ENCODE measurements at regions not wholly inside any gene's neighbourhood (a gene's known extent, or its start where the extent isn't known, plus 50 kb on each side); places are given as distances from the start of the nearest gene placed in this dataset.

DNA sequence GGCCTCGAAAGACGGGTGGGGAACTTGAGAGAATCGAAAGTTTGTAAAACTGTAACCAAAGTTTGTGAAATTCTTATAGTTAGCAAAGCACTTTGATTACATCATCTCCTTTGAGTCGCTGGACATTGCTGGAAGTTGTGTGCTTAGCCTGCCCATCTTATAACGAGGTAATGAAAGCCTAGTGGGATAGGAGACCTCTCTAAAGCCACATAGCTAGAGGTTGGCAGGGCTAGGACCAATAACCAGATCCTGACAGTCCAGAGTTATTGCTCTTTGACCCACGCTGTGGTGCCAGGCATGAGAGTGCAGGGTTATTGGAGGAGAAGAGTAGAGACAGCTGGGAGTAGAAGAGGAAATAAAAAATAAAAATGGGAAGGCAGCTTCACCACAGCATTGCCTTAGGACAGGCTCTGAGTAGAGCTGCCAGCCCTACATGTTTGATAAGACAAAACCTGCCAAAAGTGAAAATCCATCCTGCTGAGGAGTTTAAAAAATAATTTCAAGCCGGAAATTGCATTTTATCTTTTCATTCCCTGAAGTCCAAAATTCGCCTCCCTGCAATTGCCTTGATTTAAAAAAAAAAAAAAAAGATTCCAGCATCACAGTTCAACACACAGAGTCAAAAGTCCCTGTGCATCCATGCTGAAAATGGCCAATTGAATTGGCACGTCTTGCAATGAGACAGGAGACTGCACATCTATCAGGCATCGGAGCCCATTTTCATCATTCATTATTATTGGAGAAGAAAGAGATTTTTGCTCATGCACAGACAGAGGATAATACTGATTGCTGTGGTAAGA, 225.5 kb upstream of the POU2AF2 start:
- 44 to 50% methylated on average over 10 of the region's 10 CpGs for WGBS, 2 donors
- TF ChIP-seq, protein P1, sequence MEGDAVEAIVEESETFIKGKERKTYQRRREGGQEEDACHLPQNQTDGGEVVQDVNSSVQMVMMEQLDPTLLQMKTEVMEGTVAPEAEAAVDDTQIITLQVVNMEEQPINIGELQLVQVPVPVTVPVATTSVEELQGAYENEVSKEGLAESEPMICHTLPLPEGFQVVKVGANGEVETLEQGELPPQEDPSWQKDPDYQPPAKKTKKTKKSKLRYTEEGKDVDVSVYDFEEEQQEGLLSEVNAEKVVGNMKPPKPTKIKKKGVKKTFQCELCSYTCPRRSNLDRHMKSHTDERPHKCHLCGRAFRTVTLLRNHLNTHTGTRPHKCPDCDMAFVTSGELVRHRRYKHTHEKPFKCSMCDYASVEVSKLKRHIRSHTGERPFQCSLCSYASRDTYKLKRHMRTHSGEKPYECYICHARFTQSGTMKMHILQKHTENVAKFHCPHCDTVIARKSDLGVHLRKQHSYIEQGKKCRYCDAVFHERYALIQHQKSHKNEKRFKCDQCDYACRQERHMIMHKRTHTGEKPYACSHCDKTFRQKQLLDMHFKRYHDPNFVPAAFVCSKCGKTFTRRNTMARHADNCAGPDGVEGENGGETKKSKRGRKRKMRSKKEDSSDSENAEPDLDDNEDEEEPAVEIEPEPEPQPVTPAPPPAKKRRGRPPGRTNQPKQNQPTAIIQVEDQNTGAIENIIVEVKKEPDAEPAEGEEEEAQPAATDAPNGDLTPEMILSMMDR (IDR thresholded peaks at IDR 0.05) = no peak
- TF ChIP-seq EP300 (IDR thresholded peaks at IDR 0.05) (no peak), POLR2AphosphoS5 (IDR thresholded peaks at IDR 0.05) (no peak), POLR2A (IDR thresholded peaks at IDR 0.05) (no peak)
- no peak overlapping the region for H3K4me3 ChIP-seq
- H3K27ac ChIP-seq = peak overlapping the region; percentile 32 to 69 (median 36)
- H3K4me1 ChIP-seq = peaks cover 0 to 9% (median 5%) of the 10 kb centered on the region in 4 donors
- no peaks in the 10 kb centered on the region for H3K9me3 ChIP-seq
- DNase-seq (no peak), ATAC-seq (ENCODE audit: low FRiP score in 2 of 2) (peak; percentile 66 to 77)
- H3K27me3 ChIP-seq = no peaks in the 10 kb centered on the region
- no peaks in the 10 kb centered on the region for H3K36me3 ChIP-seq

DNA sequence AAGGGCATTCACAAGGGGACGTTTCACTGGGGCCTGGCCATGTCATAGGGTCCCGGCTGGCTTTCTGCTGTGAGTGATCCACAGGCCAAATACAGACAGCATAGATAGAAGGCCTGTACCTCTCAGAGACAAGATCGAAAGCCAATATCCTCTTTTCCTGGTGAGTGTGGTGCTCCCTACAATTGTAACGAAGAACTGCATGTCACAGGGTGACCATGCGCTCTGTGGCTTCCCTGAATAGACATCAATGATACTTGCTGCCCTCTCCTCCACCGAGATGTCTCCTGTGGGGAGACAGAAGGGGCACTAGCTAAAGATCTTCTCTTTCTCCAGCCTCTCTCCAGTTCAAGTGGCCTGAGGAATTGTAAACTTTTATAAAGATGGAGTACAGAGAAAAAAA, 226.1 kb upstream of the POU2AF2 start:
- Histone ChIP-seq H3K27me3 (no peaks in the 10 kb centered on the region), H3K9me3 (no peaks in the 10 kb centered on the region), H3K4me3 (no peak overlapping the region), H3K27ac (peak overlapping the region; percentile 32 to 69 (median 36)), H3K4me1 (peaks cover 0 to 9% (median 5%) of the 10 kb centered on the region in 4 donors), H3K36me3 (no peaks in the 10 kb centered on the region)
- peak in 1 of 2 donors; percentile 28 for DNase-seq
- 53% methylated on average over 5 to 6 of the region's 6 CpGs for WGBS, 2 donors
- peak; percentile 43 to 60 for ATAC-seq (ENCODE audit: low FRiP score in 2 of 2)
- no peak for TF ChIP-seq POLR2AphosphoS5 (IDR thresholded peaks at IDR 0.05)
- no peak for TF ChIP-seq EP300 (IDR thresholded peaks at IDR 0.05)
- TF ChIP-seq, protein P1 (IDR thresholded peaks at IDR 0.05) = no peak
- TF ChIP-seq POLR2A (IDR thresholded peaks at IDR 0.05) = no peak

DNA sequence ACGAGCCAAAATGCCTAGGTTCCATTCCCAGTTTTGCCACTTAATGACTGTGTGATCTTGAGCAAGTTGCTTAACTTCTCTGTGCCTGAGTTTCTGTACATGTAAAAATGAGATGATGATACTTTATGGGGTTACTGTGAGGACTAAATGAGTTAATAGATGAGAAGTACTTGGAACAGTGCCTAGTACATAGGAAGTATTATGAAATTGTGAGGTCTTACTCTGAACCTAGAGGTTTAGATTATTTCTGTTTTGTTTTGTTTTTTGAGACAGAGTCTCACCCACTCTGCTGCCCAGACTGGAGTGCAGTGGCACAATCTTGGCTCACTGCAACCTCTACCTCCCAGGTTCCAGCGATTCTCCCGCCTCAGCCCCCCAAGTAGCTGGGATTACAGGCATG, 227.0 kb upstream of the POU2AF2 start:
- no peak for TF ChIP-seq EP300 (IDR thresholded peaks at IDR 0.05)
- TF ChIP-seq POLR2A (IDR thresholded peaks at IDR 0.05) = no peak
- 49 to 58% methylated on average over 3 of the region's 3 CpGs for WGBS, 2 donors
- Histone ChIP-seq H3K4me1 (peaks cover 0 to 9% (median 5%) of the 10 kb centered on the region in 4 donors), H3K9me3 (no peaks in the 10 kb centered on the region), H3K27ac (peak overlapping the region in 1 of 4 donors; percentile 15), H3K27me3 (no peaks in the 10 kb centered on the region), H3K4me3 (no peak overlapping the region), H3K36me3 (no peaks in the 10 kb centered on the region)
- no peak for DNase-seq
- peak in 1 of 2 donors; percentile 54 for ATAC-seq (ENCODE audit: low FRiP score in 2 of 2)

DNA sequence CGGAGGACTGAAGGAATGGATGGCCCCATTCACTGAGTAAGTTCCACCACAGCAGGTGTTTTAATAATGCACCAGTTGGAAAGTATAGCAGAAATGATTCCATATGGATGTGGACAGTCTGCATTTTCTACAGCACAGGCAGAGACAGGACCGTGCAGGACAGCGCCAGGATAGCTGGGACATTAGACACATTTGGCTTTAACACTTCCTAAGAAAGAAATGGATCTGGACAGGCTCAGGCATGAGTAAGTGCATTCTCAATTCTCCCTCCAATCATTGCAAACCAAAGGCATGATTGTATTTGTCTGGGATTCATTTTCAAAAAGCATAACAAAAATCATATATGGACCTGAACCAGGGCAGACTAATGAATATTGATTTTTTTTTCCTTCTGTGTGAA, 233.0 kb upstream of the POU2AF2 start:
- no peaks in the 10 kb centered on the region for H3K27me3 ChIP-seq
- no peaks in the 10 kb centered on the region for H3K4me1 ChIP-seq
- DNase-seq = no peak
- no peaks in the 10 kb centered on the region for H3K9me3 ChIP-seq
- no peak overlapping the region for H3K4me3 ChIP-seq
- 87 to 94% methylated on average over 3 of the region's 3 CpGs for WGBS, 2 donors
- H3K36me3 ChIP-seq = no peaks in the 10 kb centered on the region
- ATAC-seq (ENCODE audit: low FRiP score in 2 of 2) = no peak
- no peak overlapping the region for H3K27ac ChIP-seq
- no peak for TF ChIP-seq POLR2A (IDR thresholded peaks at IDR 0.05)
- no peak for TF ChIP-seq EP300 (IDR thresholded peaks at IDR 0.05)
- TF ChIP-seq POLR2AphosphoS5 (IDR thresholded peaks at IDR 0.05) = no peak
- TF ChIP-seq, protein P1 (IDR thresholded peaks at IDR 0.05) = no peak

DNA sequence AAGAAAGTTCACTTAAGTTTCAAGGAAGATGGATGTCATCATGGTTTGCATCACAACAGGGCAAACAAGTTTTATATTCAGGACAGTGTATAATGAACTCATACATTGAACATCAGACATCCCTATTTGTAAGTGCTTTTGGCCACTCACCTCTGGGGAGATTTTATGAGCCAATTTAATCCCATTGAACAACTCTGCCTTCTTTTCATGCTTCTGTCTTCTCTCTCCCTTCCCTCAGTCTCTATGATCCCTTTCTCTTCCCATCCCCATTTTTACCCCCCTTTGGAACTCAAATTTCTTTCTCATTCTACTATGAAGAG, 234.3 kb upstream of the POU2AF2 start:
- Histone ChIP-seq H3K4me1 (no peaks in the 10 kb centered on the region), H3K27me3 (no peaks in the 10 kb centered on the region), H3K9me3 (no peaks in the 10 kb centered on the region), H3K36me3 (no peaks in the 10 kb centered on the region), H3K4me3 (no peak overlapping the region), H3K27ac (no peak overlapping the region)
- DNase-seq (no peak), ATAC-seq (ENCODE audit: low FRiP score in 2 of 2) (no peak)
- no peak for TF ChIP-seq POLR2A (IDR thresholded peaks at IDR 0.05)
- TF ChIP-seq EP300 (IDR thresholded peaks at IDR 0.05) = no peak
- TF ChIP-seq POLR2AphosphoS5 (IDR thresholded peaks at IDR 0.05) = no peak
- TF ChIP-seq, protein P1 (IDR thresholded peaks at IDR 0.05) = no peak

All from upper lobe of left lung (tissue), 6 donors.